ENCODE measurements at regions not wholly inside any gene's neighbourhood (a gene's known extent, or its start where the extent isn't known, plus 50 kb on each side); places are given as distances from the start of the nearest gene placed in this dataset.
"Not testable (repeated sequence)": the region's sequence is repeated elsewhere in the genome, so short reads cannot be mapped to it uniquely, and the experiment has no call there.

GRCh38 chr3:773433-773832 is 319.4 kb upstream of the CNTN6 start:
- not testable (repeated sequence) for DNase-seq (ENCODE audit: low read depth)

GRCh38 chr3:775178-775880 is 317.5 kb upstream of the CNTN6 start:
- DNase-seq (ENCODE audit: low read depth), result no peak
- no peak overlapping the region for H3K4me3 ChIP-seq (ENCODE audit: low read depth, low read length)

More at GRCh38 chr3:773433-773832, 319.4 kb upstream of the CNTN6 start:
- H3K4me3 ChIP-seq (ENCODE audit: low read depth, low read length), result not testable (repeated sequence)

GRCh38 chr3:780505-780904 is 312.3 kb upstream of the CNTN6 start:
- no peak overlapping the region for H3K4me3 ChIP-seq (ENCODE audit: low read depth, low read length)
- DNase-seq (ENCODE audit: low read depth), result no peak

GRCh38 chr3:791442-791841 is 301.4 kb upstream of the CNTN6 start:
- no peak overlapping the region for H3K4me3 ChIP-seq (ENCODE audit: low read depth, low read length)
- no peak for DNase-seq (ENCODE audit: low read depth)

- no peak for DNase-seq (ENCODE audit: low read depth)
- no peak overlapping the region for H3K4me3 ChIP-seq (ENCODE audit: low read depth, low read length)
Measured at GRCh38 chr3:792630-793029, 300.2 kb upstream of the CNTN6 start.

- DNase-seq (ENCODE audit: low read depth), result no peak
- H3K4me3 ChIP-seq (ENCODE audit: low read depth, low read length), result no peak overlapping the region
Measured at GRCh38 chr3:804211-804610, 288.6 kb upstream of the CNTN6 start.

GRCh38 chr3:805326-805725 is 287.5 kb upstream of the CNTN6 start:
- H3K4me3 ChIP-seq (ENCODE audit: low read depth, low read length), result no peak overlapping the region
- DNase-seq (ENCODE audit: low read depth), result no peak

GRCh38 chr3:806006-806405 is 286.8 kb upstream of the CNTN6 start:
- no peak overlapping the region for H3K4me3 ChIP-seq (ENCODE audit: low read depth, low read length)
- no peak for DNase-seq (ENCODE audit: low read depth)

- H3K4me3 ChIP-seq (ENCODE audit: low read depth, low read length), result no peak overlapping the region
- no peak for DNase-seq (ENCODE audit: low read depth)
Measured at GRCh38 chr3:816605-817004, 276.2 kb upstream of the CNTN6 start.

GRCh38 chr3:834679-835078 is 258.1 kb upstream of the CNTN6 start:
- DNase-seq (ENCODE audit: low read depth), result no peak
- no peak overlapping the region for H3K4me3 ChIP-seq (ENCODE audit: low read depth, low read length)

GRCh38 chr3:835096-835495 is 257.7 kb upstream of the CNTN6 start:
- no peak for DNase-seq (ENCODE audit: low read depth)
- H3K4me3 ChIP-seq (ENCODE audit: low read depth, low read length), result no peak overlapping the region

- DNase-seq (ENCODE audit: low read depth), result no peak
- no peak overlapping the region for H3K4me3 ChIP-seq (ENCODE audit: low read depth, low read length)
Measured at GRCh38 chr3:839981-840380, 252.8 kb upstream of the CNTN6 start.

- DNase-seq (ENCODE audit: low read depth), result no peak
- H3K4me3 ChIP-seq (ENCODE audit: low read depth, low read length), result no peak overlapping the region
Measured at GRCh38 chr3:851098-851790, 241.6 kb upstream of the CNTN6 start.

- no peak overlapping the region for H3K4me3 ChIP-seq (ENCODE audit: low read depth, low read length)
- DNase-seq (ENCODE audit: low read depth), result no peak
Measured at GRCh38 chr3:852033-852432, 240.8 kb upstream of the CNTN6 start.

GRCh38 chr3:853489-853888 is 239.3 kb upstream of the CNTN6 start:
- no peak for DNase-seq (ENCODE audit: low read depth)
- no peak overlapping the region for H3K4me3 ChIP-seq (ENCODE audit: low read depth, low read length)

- H3K4me3 ChIP-seq (ENCODE audit: low read depth, low read length), result no peak overlapping the region
- DNase-seq (ENCODE audit: low read depth), result no peak
Measured at GRCh38 chr3:859135-859534, 233.7 kb upstream of the CNTN6 start.

GRCh38 chr3:861721-862120 is 231.1 kb upstream of the CNTN6 start:
- no peak for DNase-seq (ENCODE audit: low read depth)
- H3K4me3 ChIP-seq (ENCODE audit: low read depth, low read length), result no peak overlapping the region

- no peak for DNase-seq (ENCODE audit: low read depth)
- H3K4me3 ChIP-seq (ENCODE audit: low read depth, low read length), result no peak overlapping the region
Measured at GRCh38 chr3:869269-869668, 223.6 kb upstream of the CNTN6 start.

- DNase-seq (ENCODE audit: low read depth), result no peak
- H3K4me3 ChIP-seq (ENCODE audit: low read depth, low read length), result no peak overlapping the region
Measured at GRCh38 chr3:869734-870133, 223.1 kb upstream of the CNTN6 start.

GRCh38 chr3:871651-872050 is 221.2 kb upstream of the CNTN6 start:
- no peak overlapping the region for H3K4me3 ChIP-seq (ENCODE audit: low read depth, low read length)
- no peak for DNase-seq (ENCODE audit: low read depth)

GRCh38 chr3:877001-877400 is 215.8 kb upstream of the CNTN6 start:
- DNase-seq (ENCODE audit: low read depth), result no peak
- H3K4me3 ChIP-seq (ENCODE audit: low read depth, low read length), result no peak overlapping the region
